Activated gamma-delta T cell treated with Interleukin-2 at 50 U/mL for 16 hours (primary cell): ENCODE measurements at regions not wholly inside any gene's neighbourhood (a gene's known extent, or its start where the extent isn't known, plus 50 kb on each side); places are given as distances from the start of the nearest gene placed in this dataset.
"Not testable (repeated sequence)": the region's sequence is repeated elsewhere in the genome, so short reads cannot be mapped to it uniquely, and the experiment has no call there.

Source experiments
- DNase-seq: peaks from one replicate; pipeline ENCODE4 v3.0.0-alpha.2; 2020

DNA sequence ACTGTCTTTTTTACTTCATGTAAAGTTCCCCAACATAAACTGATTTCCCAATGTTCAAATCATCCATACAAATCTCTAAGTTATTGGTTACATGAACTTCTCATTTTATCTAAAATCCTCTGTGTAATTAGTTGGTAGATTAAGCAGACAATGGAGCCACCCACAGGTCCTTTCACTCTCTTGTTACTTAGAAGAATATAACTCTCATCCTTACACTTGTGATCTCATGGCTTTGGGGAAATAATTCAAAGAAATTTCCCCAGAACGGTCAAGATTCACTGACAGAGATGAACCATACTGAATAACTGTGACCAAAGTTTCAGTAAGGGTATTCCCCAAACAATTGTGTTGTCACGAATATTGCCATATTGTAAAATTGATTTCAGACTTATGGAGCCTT lies 1102.6 kb upstream of the EPHA6 start:
- DNase-seq = no peak

- no peak for DNase-seq
Observed at GRCh38 chr3:95715128-95715527, 1099.3 kb upstream of the EPHA6 start.

- no peak for DNase-seq
Observed at GRCh38 chr3:95717048-95717447, 1097.3 kb upstream of the EPHA6 start.

- no peak for DNase-seq
Observed at GRCh38 chr3:95718168-95718567, 1096.2 kb upstream of the EPHA6 start.

DNA sequence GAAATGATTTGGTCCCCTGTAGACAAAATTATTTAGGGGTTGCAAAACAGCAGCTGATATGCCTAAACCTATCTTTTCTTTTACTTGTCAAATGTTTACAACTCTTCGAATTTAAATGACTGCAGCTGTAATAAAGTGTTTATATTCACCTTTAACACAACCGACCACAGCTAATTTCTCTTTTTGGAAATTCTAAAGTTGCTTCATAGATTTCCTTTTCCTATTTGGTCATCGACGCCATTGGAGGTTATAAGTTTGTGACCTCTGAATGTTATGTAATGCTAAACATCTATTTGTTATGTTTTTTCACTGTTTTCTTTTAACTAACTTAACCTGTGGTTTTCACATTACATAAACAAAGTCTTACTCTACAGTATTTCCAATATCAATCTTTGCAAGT lies 1094.9 kb upstream of the EPHA6 start:
- no peak for DNase-seq

GRCh38 chr3:95721938-95722337 lies 1092.5 kb upstream of the EPHA6 start:
- no peak for DNase-seq

DNA sequence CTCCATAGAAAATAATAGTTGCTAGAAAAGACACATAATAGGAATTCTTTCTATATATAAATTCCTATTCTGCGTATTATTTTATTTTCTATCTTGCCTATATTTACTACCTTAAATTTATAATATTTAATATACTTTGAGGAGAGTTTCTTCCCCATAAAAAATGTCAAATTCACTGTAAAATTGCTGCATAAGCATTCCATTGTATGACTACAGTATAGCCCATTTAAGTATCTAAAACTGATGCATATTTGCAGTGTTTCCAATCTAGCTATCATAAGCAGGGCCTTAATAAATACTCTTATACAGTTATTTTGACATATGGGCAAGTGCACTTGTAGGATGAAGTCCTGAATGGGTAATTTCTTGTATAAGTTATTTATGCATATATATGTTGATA lies 1088.6 kb upstream of the EPHA6 start:
- DNase-seq = no peak

GRCh38 chr3:95731753-95732152 lies 1082.6 kb upstream of the EPHA6 start:
- DNase-seq = no peak

- DNase-seq = no peak
Observed at GRCh38 chr3:95733336-95733735, 1081.1 kb upstream of the EPHA6 start.

DNA sequence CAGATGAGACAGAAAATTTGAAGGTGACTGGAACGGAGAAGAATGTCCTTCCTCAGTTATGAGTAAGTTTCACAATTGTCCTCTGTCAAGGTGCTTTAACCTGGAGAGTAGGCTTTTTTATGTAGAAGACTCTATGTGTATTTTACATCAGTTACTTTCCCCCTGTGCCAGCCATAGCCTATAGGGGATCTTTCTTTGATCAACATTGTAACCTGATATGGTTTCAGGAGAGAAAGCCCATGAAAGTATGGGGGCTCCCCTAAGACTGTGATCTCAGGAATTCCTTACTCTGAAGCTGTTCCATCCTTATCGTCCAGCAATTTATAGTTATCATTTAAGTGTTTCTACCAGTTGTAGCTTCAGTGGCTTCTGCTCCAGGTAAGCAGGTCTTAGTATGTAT lies 1076.3 kb upstream of the EPHA6 start:
- DNase-seq = no peak

GRCh38 chr3:95744896-95745295 lies 1069.5 kb upstream of the EPHA6 start:
- DNase-seq = not testable (repeated sequence)

- no peak for DNase-seq
Observed at GRCh38 chr3:95750097-95750496, 1064.3 kb upstream of the EPHA6 start.

DNA sequence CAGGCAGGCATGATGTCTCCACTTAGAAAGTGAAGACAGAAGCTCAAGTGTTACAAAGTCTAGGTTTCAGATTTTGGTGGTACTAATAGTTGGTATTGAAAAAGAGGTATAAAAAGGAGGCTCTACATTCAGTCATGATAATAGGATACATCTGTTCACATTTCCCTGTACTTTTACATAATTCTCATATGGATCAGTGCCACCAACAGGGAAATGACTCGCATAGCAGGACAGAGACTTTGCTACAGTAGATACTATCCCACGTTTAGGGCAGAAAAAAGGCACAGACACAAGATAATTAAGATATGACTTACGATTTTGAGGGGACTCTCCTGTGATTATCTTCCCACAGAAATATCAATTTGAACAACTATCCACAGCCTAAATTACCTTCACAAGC lies 1062.9 kb upstream of the EPHA6 start:
- no peak for DNase-seq

DNA sequence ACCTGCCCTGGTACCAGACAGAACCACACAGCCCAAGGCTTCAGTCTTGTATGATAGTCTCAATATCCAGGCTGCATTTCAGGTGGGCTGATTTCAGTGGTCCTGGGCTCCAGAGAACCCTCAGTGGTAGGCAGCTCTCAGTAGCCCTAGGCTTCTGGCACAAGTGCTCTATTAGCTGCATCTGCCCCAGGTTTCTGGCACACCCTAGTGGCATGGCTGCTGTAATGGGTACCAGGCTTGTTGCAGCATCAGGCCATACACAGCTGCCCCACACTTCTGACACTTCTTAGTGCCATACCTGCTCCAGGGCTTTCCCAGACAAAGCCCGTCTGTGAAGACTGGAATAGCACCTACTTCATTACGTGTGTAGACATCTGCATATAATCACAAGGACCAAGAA lies 1062.2 kb upstream of the EPHA6 start:
- DNase-seq = no peak

DNA sequence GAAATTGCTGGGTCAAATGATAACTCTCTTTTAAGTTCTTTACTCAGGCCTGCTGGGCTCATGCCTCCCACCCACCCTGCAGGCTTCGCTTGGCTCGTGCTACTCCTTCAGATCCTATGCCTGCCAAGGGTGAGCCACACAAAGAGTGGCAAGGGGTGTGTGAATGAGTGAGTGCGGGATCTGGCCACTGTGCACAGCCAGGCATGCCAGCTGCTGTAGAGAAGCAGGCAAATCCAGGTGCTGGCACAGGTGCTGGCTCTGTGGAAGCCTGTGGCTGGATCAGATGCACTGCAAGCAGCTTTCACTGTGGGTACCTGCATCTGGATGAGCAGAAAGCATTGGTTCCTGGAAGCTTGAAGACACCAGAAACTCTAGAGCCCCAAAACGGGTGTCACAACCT lies 1055.7 kb upstream of the EPHA6 start:
- no peak for DNase-seq

- no peak for DNase-seq
Observed at GRCh38 chr3:95759614-95760301, 1054.6 kb upstream of the EPHA6 start.

DNA sequence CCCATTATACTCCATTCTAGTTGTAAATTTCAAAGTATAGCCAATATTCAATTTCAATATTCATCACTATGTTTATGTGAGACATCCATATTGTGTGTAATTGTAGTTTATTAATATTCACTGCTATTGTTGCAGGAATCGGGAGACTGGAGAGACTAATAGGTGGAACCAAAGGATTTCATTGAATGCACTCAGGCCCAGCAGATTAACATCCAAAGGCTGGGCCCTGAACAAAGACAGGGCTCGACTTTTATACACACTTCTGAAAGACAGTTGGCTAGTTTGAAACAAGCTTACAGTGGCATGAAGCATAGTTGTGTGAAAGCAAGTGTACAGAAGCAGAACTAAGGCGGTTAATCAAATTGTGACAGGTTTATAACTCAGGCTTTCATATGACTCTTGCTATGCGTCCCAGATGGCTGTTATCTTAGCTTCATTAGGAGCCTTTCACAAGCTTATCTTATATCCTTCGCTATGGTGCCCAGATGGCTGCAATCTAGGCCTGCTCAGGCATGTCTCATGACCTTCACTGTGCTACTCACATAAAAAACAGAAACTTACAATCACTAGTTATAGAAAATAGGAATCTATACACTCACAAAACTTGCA lies 1038.8 kb upstream of the EPHA6 start:
- no peak for DNase-seq

GRCh38 chr3:95781598-95781997 lies 1032.8 kb upstream of the EPHA6 start:
- no peak for DNase-seq

GRCh38 chr3:95789111-95789510 lies 1025.3 kb upstream of the EPHA6 start:
- no peak for DNase-seq

DNA sequence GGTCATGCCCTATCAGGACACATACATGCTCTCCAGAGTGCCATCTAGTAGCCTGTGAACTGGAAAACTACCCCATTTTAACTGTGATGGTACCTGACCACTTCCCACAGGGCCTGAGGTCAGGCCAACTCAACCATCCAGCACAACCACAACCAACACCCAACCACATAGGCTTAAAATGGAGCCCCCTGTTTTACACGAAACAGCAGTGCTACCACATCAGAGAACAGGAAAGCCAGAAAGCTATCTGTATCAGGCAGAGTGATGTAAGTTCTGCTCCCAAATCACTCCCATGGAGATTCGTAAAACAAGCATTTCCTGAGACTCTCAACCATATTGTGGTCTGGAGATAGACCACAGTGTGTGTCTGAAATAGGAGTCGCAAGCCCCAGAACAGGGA lies 1017.3 kb upstream of the EPHA6 start:
- no peak for DNase-seq

DNA sequence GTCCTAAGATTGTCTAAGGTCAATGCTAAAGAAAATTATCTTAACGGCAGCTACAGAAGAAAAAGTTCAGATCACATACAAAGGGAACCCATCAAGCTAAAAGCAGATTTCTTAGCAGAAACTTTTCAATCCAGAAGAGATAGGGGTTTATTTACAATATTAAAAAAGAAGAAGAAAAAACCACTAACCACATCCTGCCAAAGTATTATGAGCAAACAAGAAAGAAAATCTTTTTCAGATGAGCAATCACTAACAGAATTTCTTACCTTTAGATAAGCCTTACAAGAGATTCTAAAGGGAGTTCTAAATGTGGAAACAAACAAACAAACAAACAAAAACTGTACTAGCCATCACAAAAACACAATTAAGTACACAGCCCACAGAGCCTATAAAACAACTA lies 1015.8 kb upstream of the EPHA6 start:
- no peak for DNase-seq

GRCh38 chr3:95810462-95810861 lies 1003.9 kb upstream of the EPHA6 start:
- no peak for DNase-seq

GRCh38 chr3:95813244-95813643 lies 1001.1 kb upstream of the EPHA6 start:
- no peak for DNase-seq

- no peak for DNase-seq
Observed at GRCh38 chr3:95815828-95816227, 998.6 kb upstream of the EPHA6 start.

DNA sequence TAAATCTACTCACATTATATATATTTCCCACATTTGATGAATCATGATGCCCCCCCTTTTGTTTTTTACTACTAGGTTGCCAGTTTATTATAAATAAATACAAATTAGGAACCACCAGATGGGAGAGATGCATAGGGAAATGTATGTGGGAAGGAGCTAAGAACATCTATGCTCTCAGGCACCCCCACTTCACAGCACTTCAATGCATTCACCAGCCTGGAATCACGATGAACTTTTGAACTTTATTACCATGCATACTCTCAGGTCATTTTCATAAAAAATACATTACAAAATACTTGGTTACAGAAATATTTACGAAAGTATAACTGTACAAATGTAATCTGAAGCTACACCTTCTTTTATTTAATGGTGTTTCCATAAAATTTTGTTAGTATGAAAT lies 988.0 kb upstream of the EPHA6 start:
- DNase-seq = no peak
